Esophagus muscularis mucosa (tissue), 4 donors: ENCODE measurements at regions not wholly inside any gene's neighbourhood (a gene's known extent, or its start where the extent isn't known, plus 50 kb on each side); places are given as distances from the start of the nearest gene placed in this dataset.

Source experiments
- EP300 ChIP-seq: sonication (generic); formaldehyde crosslinking; IDR thresholded peaks from one replicate; pipeline ENCODE4 v1.6.1; 2017; ENCODE audit warnings: antibody characterized with exemption
- POLR2A ChIP-seq: fragments of 450-650 bp; IDR thresholded peaks from one replicate; pipeline ENCODE4 v1.6.1; 2017; ENCODE audit warnings: antibody characterized with exemption, moderate library complexity, mild to moderate bottlenecking, low read depth
- POLR2AphosphoS5 ChIP-seq, 2 donors: sonication (generic); formaldehyde crosslinking; IDR thresholded peaks; one replicate each; pipeline ENCODE4 v1.6.1; 2017; ENCODE audit warnings: antibody characterized with exemption in 2 of 2
- TF ChIP-seq, protein P1 (sequence below), 3 experiments: fragments of 200-600 bp in 2 of 3; fragments of 450-650 bp in 1 of 3; sonication (generic) in 2 of 3; IDR thresholded peaks; one replicate each; pipeline ENCODE4 v1.5.1; 2017 to 2019; ENCODE audit warnings: antibody characterized with exemption in 3 of 3, mild to moderate bottlenecking in 2 of 3, moderate library complexity in 1 of 3

GRCh38 chr12:24212496-24212895, 263.0 kb upstream of the SOX5 start:
- TF ChIP-seq POLR2A (no peak), POLR2AphosphoS5 (IDR thresholded peaks at IDR 0.05) (no peak), EP300 (no peak)
- TF ChIP-seq, protein P1, sequence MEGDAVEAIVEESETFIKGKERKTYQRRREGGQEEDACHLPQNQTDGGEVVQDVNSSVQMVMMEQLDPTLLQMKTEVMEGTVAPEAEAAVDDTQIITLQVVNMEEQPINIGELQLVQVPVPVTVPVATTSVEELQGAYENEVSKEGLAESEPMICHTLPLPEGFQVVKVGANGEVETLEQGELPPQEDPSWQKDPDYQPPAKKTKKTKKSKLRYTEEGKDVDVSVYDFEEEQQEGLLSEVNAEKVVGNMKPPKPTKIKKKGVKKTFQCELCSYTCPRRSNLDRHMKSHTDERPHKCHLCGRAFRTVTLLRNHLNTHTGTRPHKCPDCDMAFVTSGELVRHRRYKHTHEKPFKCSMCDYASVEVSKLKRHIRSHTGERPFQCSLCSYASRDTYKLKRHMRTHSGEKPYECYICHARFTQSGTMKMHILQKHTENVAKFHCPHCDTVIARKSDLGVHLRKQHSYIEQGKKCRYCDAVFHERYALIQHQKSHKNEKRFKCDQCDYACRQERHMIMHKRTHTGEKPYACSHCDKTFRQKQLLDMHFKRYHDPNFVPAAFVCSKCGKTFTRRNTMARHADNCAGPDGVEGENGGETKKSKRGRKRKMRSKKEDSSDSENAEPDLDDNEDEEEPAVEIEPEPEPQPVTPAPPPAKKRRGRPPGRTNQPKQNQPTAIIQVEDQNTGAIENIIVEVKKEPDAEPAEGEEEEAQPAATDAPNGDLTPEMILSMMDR (IDR thresholded peaks at IDR 0.05) = no peak
